GM20431 (cell line): ENCODE measurements at regions not wholly inside any gene's neighbourhood (a gene's known extent, or its start where the extent isn't known, plus 50 kb on each side); places are given as distances from the start of the nearest gene placed in this dataset.
"Not testable (repeated sequence)": the region's sequence is repeated elsewhere in the genome, so short reads cannot be mapped to it uniquely, and the experiment has no call there.

ENCODE experiments used
- in situ Hi-C: fragments of 300-500 bp; cut with MseI, MboI; formaldehyde crosslinking; loops from one replicate; pipeline ENCODE4 v1.15.0; 2020; ENCODE audit warnings: low sequenced_read_pairs; ENCODE audit not compliant: unreplicated experiment

DNA sequence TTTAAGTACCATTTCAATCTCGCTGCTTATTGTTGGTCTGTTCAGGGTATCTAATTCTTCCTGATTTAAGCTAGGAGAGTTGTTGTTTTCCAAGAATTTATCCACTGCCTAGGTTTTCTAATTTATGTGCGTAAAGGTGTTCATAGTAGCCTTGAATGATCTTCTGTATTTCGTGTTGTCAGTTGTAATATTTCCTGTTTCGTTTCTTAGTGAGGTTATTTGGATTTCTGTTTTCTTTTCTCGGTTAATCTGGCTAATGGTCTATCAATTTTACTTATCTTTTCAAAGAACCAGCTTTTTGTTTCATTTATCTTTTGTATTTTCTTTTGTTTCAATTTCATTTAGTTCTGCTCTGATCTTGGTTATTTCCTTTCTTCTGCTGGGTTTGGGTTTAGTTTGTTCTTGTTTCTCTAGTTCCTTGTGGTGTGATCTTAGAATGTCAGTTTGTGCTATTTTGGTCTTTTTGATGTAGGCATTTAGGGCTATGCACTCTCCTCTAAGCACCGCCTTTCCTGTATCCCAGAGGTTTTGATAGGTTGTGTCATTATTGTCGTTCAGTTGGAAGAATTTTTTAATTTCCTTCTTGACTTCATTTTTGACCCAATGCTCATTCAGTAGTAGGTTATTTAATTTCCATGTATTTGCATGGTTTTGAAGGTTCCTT, 92.5 kb upstream of the CSRP2 start:
- in situ Hi-C loops: not testable (repeated sequence)

DNA sequence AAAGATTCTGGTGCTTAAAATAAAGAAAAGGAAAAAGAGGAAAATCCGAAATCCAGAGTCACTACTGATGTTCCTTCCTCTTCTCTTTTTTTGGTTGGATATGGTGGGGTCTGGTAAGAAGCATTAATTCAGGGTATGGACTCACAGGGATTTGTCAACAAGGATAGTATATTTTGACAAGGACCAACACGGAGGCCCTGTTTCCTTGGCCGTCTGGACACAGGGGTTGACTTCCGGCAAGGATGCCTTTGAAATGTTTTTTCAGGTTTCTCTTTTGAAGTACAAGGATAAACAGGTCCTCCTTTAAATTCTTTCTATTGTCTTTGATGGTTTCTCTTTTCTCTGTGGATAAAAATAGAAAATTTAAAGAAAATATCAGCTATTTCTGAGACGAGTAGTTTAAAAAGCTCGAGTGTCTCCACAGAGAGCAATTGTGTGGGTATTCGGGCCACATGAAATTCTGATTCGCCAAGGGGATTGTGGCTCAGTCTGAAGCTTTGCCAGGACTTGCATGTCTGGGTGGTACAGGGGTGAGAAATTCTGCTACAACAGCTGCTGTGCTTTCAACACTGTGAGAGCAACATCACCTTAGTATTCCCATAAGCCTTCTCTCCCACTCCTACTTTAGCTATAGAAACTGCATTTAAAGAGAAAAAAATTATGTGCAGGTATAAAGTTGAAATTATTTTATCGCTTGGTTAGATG, 88.5 kb upstream of the CSRP2 start:
- in situ Hi-C loops: no loop called here

DNA sequence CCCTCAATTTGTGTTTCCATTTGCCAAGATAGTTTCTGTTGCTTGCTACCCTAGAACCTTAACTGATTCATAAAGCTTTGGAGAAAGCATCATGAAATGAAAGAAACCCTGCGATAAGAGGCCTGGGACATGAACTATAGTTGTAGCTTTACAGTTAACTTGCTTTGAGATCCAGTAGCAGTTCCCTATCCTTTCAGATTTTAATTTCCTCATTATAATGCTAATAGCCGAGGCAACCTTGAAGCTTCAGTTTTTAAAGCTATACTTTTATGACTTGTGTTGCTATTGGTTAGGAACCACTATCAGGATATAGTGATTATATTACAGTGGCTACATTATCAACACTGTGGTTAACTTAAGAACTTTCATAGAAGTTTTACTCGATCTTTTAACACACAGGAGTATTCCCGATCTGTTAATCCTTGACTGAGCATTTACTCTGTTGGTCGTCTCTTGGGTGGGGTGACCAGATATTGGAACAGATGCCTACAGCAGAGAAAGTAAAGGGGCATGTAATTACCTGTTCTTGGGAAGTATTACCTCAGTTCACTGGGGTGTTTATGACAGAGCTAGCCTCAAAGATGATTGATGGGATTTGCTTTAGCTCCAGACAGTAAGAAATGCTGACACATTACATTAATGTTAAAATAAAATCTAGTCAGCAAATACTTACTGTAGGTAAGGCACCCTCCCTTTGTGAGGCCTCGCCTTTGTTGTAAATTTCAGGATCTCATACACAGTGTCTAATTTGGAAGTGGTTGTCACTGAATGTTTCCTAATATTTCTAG, 86.2 kb upstream of the CSRP2 start:
- in situ Hi-C loops: no loop called here

DNA sequence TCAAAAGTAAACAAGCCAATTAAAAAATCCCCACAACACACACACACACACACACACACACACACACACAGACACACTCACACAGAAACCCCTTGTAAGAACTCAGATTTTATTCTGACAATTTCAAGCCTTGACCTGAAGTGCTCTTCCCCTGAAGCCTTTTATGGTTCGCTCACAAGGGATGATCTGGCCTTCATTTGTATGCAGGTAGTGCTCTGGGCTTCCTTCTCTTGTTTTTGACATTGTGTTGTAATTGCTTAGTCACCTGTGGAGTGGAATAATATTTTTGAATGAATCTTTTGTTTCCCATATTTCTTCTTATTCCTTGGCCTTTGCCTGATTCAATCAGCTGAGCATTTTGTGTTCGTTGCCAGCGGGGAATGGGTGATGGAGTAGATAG, 83.3 kb upstream of the CSRP2 start:
- in situ Hi-C loops: no loop called here

DNA sequence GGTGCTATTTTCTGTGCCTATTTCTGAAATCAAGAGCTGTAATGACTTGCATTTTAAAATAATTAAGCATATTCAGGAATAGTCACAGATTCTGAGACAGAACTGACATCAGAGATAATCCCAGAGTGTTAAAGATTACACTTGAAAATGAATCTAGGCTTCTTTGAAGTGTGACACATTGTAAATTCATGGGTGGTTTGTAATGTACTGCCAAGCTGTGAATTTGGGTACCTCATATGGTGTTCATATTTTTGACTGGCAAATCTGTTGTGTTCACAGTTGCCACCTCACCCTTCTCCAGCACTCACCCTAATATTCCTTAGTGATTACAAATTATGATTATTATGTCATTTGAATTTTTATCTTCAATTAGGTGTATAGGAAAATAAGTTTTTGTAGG, 78.5 kb upstream of the CSRP2 start:
- in situ Hi-C loops: no loop called here

DNA sequence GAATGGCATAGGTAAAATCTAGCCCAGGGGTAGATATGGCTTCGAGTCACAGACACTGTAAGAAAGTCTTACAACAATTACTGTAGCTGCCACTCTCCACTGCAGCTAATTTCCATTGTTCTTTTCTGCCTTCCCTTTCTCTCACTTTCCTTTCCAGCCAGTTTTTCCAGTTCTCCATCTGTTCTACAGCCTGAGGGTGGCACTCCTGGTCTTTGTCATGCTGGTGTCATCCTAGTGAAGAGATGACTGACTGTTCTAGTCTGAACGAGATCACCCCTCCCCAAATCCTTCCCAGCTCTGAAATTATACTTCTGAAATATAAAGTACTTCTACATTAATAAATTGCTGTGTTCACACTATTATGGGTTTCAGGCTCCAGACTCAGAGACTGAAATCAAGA, 74.2 kb upstream of the CSRP2 start:
- in situ Hi-C loops: no loop called here

DNA sequence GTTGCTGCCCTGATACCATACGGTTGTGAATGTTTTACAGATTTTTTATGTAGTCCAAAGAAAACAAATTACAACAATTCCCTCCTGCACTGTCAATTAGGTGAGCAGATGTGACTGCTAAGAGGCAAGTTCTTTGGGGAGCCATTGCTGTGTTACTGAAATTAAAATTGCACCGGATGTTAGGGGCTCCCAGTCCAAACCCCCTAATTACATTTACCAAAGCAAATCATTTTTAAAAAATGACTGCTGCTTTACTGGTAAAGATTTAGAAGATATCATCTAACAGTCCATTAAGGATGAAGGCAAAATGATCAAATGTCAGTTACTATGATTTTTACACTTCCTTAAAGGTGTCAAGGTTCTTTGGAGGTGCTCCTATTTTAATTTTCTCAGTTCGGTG, 70.1 kb upstream of the CSRP2 start:
- in situ Hi-C loops: loop anchor here (25.0 kb wide), 1 partner anchor 337 kb away; no protein-coding TSS in a partner anchor

DNA sequence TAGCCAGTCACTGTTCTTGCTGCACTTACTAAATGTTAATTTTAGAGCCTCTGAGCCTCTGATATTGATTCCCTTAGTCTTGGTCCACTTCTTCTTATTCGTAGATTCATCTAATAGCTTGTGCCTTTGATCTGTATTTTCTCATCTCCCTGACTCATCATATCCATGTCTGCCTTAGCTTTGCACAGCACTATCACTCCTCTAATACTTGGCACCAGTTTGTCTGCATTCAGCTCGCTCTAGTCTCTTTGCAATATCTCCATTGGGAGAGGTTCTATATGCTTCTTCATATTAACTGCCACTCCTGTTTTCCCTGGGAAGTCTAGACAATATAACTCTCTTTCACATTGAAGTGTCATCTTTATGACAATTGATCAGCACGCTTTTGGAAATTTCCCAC, 68.5 kb upstream of the CSRP2 start:
- in situ Hi-C loops: loop anchor here (25.0 kb wide), 1 partner anchor 335 kb away; no protein-coding TSS in a partner anchor

DNA sequence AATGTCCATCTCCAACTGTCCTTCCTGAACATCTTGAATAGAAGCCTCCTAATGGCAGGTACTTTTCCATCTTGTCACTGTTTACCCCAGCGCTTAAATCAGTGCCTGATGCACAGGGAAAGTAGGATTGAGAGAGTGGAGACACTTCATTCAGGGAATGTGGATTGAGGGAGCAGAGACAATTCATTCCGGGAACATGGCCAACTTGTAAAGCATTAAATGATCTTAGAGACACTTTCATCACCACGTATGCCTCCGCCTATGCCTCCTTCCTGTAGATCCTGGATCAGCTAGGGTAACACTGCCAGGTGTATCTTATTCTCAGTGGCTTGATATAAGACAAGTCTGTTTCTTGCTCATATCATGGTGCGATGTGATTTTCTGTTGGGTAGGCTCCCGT, 67.6 kb upstream of the CSRP2 start:
- in situ Hi-C loops: loop anchor here (25.0 kb wide), 1 partner anchor 334 kb away; no protein-coding TSS in a partner anchor

DNA sequence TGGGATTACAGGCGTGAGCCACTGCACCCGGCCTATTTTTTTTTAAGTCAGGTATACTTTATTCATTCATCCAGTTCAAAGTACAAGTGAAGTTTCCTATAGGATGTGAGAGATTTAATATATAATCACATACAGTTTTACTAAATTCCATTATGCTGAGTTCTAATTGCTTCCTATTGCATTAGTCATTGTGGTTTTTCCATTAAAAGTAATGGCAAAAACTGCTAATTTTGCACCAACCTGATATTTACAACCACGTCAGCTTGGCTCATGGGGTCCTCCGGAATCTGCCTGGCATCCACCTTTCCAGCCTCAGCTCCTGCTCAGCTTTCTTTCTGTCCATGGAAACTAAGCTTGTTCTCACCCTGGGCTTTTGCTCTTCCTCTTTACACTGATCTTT, 67.0 kb upstream of the CSRP2 start:
- in situ Hi-C loops: loop anchor here (25.0 kb wide), 1 partner anchor 334 kb away; no protein-coding TSS in a partner anchor

DNA sequence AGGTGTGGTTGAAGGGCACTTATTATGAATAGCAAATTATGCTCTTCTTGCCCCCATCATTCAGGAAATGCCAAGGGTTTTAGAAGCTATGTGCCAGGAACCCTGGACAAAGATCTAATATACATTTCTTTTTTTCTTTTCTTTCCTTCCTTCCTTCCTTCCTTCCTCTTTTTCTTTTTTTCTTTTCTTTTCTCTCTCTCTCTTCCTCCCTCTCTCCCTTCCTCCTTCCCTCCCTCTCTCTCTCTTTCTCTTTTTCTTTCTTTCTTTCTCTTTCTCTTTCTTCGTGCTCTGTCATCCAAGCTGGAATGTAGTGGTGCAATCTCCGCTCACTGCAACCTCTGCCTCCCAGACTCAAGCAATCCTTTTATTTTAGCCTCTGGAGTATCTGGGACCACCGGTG, 66.1 kb upstream of the CSRP2 start:
- in situ Hi-C loops: loop anchor here (25.0 kb wide), 1 partner anchor 333 kb away; no protein-coding TSS in a partner anchor

DNA sequence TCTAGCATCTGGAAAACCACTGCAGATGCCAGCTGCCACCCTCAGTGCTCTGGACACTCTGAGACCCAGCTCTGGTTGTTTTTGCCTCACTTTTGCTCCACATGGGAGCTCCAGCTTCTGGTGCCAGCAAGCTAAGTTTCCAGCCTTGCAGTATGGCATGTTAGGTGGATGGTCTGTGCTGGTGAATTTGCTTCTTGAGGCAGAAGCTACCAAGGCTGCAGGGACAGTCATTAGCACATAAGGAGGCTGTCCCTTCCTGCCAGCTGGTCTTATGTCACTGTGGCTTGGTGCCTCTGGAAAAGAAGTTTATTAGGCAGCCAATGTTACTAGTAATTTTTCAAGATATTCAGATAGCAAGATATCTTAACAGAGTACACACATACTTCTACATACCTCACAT, 64.2 kb upstream of the CSRP2 start:
- in situ Hi-C loops: loop anchor here (25.0 kb wide), 1 partner anchor 331 kb away; no protein-coding TSS in a partner anchor

DNA sequence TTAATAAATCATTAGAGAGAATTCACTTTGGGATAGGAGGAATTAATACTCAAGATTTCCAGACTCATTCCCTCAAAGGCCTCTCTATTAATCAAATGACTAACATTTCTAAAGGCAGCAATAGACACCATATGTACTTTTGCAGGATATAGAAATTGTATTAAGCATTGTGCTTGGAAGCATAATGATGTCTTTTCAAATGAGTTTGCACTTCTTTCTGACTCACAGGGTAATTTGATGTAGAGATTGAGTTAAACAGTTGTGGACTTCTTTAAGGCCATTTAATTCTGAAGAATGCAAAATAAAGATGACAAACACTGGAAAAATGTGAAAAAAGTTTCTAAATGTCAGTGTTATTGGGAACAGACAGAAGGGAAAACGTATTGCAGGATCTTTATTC, 63.4 kb upstream of the CSRP2 start:
- in situ Hi-C loops: loop anchor here (25.0 kb wide), 1 partner anchor 330 kb away; no protein-coding TSS in a partner anchor

DNA sequence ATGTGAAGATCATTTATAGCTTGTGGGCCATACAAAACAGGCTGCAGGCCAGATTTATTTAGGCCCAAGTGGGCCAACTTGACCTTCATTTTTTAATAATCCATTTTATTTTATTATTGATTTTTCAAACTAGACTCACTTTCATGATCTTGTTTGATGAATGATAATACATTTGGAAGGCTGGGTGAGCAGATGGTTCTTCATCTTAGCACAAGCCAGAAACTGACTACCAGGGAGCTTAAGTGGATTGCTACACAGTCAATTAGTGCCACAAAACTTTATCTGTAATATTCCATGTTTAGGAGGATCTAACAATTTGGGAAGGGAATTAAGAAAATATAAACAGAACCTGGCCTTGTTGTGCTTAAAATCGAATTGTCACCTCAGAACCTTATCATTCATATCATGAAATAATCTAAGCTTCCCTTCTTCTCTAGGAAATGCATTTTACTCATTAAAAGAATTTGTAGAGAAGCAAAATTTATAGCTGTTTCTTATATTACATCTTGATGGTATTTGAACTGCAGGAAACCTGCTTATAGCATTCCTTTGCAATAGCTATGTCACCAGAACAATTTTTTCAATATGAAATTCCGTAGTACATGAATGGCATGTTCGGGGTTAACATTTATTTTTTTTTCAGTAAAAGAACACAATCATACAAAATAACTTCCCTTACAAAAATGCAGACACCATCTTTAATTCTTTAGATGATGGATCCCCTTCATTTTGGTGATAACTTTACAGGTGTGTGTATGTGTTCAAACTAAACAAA, 62.0 kb upstream of the CSRP2 start:
- in situ Hi-C loops: loop anchor here (25.0 kb wide), 1 partner anchor 329 kb away; no protein-coding TSS in a partner anchor

DNA sequence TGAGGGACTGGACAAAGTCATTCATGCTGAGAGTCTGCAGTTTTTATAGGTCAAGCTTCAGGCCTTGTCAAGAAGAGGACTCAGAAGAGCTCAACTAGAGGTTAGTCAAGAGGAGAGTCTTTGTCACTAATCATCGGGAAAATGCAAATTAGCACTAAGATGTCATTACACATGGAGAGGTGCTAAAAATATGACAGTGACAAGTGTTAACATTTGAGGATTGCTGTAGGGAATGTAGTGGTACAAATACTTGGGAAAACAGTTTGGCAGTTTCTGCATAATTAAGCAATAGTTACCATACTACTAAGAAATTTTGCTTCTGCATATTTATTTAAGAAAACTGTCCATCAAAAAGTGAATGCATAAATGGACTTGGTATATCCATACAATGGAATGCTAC, 60.9 kb upstream of the CSRP2 start:
- in situ Hi-C loops: loop anchor here (25.0 kb wide), 1 partner anchor 327 kb away; no protein-coding TSS in a partner anchor

DNA sequence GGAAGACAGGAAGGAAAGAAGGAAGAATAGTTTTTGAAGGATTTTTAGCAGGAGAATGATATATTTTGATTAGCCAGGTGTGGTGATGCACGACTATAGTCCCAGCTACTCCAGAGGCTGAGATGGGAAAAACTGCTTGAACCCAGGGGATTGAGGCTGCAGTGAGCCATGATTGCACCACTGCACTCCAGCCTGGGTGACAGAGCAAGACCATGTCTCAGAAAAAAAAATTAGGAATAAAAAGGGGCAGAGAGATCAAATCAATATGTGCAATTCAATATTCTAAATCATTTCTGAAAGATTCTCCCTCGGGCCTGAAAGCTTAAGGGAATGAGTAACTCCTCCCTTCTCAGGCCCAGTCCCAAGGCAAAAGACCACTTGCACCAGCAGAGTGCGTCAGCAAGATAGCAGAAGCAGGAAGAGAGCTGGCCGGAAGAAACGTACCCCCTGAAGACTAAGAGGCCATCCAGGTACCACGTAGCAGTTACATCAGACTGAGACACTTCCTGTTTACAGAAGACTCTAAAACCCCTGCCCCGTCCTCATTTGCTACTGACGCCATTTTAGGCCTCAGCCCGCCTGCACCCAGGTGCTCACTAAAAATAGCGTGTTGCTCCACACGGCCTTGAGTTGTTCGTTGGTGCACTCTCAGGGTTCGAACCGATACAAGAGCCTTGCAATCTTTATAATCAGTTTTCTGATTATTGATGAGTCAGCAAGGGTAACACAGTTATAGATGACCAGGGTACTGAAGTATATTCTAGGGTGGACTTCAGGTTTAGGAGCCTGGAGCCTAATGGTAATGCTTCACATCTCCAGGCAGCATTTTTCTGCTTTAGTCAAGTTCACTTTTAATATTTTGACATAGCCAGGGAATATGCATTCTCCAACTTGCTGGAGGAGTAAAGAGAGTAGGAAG, 57.7 kb upstream of the CSRP2 start:
- in situ Hi-C loops: loop anchor here (25.0 kb wide), 1 partner anchor 324 kb away; no protein-coding TSS in a partner anchor

DNA sequence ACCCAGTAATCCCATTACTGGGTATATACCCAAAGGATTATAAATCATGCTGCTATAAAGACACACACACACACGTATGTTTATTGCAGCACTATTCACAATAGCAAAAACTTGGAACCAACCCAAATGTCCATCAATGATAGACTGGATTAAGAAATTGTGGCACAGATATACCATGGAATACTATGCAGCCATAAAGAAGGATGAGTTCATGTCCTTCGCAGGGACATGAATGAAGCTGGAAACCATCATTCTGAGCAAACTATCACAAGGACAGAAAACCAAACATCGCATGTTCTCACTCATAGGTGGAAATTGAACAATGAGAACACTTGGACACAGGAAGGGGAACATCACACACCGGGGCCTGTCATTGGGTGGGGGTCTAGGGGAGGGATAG, 54.6 kb upstream of the CSRP2 start:
- in situ Hi-C loops: loop anchor here (25.0 kb wide), 1 partner anchor 321 kb away; no protein-coding TSS in a partner anchor

DNA sequence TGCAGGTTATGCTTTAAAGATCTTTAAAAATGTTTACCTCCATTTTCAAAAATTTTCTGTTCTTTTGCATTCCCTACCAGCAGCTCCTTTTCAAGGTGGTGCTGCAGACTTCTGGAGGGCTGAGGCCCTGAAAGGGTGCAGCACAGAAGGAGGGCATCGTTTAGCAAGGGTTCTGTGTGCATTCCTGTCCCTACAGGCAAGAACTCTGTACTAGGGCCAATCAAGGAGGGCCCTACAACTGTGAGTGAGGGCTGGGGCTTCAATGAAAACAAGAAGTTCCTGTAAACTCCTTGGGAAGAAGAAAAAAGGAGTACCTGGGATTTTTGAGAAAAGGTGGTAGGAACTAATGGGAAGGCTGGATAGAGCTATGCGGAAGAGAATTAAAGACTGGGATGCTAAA, 50.7 kb upstream of the CSRP2 start:
- in situ Hi-C loops: loop anchor here (25.0 kb wide), 1 partner anchor 317 kb away; no protein-coding TSS in a partner anchor
